GM10266 (cell line): ENCODE measurements at regions not wholly inside any gene's neighbourhood (a gene's known extent, or its start where the extent isn't known, plus 50 kb on each side); places are given as distances from the start of the nearest gene placed in this dataset.
"Not testable (repeated sequence)": the region's sequence is repeated elsewhere in the genome, so short reads cannot be mapped to it uniquely, and the experiment has no call there.

Experiments used
- DNase-seq: peaks from one replicate; pipeline ENCODE4 v3.0.0; 2012; ENCODE audit errors: extremely low spot score
- TF ChIP-seq, protein P1 (sequence below): IDR thresholded peaks from 2 replicates; pipeline ENCODE4 v1.5.1; 2012; ENCODE audit warnings: mild to moderate bottlenecking, low read depth; ENCODE audit not compliant: control insufficient read depth, insufficient read depth; ENCODE audit errors: missing control alignments

DNA sequence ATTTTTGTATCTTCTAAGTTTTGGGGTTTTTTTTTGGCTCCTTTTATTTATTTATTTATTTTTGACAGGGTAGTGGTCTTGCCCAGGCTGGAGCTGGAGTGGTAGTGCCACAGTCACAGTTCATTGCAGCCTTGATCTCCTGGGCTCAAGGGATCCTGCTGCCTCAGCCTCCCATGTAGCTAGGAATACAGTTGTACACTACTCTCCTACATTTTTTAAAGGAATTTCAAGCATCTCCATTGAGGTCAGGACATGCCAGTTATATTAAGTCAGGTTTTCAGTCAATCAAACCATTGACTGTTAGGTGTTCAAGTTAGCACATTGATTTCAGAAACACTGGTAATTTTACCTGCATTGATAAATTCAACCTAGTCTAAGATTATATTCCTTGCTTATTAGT, 480.5 kb upstream of the SPRY2 start:
- TF ChIP-seq, protein P1, sequence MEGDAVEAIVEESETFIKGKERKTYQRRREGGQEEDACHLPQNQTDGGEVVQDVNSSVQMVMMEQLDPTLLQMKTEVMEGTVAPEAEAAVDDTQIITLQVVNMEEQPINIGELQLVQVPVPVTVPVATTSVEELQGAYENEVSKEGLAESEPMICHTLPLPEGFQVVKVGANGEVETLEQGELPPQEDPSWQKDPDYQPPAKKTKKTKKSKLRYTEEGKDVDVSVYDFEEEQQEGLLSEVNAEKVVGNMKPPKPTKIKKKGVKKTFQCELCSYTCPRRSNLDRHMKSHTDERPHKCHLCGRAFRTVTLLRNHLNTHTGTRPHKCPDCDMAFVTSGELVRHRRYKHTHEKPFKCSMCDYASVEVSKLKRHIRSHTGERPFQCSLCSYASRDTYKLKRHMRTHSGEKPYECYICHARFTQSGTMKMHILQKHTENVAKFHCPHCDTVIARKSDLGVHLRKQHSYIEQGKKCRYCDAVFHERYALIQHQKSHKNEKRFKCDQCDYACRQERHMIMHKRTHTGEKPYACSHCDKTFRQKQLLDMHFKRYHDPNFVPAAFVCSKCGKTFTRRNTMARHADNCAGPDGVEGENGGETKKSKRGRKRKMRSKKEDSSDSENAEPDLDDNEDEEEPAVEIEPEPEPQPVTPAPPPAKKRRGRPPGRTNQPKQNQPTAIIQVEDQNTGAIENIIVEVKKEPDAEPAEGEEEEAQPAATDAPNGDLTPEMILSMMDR, result no peak
- DNase-seq, result no peak

DNA sequence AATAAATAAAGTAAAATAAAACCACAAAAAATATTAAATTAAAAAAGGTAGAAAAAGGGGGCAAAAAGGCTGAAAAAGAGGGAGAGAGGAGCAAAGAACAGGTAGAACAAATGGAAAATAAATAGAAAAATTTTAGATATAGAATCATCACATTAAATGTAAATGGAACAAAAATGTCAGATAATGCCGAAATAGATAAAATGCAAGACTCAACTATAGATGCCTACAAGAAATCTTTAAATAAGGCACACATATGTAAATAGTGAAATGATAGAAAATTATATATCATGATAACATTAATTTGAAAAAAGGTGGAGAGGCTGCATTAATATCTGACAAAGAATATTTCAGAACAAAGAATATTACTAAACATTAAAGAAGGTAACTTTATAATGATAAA, 477.1 kb upstream of the SPRY2 start:
- DNase-seq, result no peak
- TF ChIP-seq, protein P1, result no peak

DNA sequence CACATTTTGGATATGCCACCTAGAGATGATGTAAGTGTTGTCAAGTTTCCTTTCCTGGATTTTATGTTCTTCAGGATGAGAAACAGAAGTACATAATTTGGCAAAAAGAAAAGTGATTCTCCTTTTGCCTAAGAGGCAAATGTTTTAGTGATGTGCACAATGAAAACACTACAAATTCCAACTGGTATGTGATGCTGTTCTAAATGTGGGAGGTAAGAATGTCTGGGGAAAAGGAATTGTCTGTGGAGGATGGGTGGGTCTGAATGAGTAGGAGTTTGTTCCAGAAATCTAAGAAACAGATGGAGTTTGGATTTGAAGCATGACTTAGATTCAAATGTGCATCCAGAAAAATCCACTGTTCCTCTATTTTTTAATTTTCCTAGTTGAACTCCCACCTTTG, 473.6 kb upstream of the SPRY2 start:
- no peak for DNase-seq
- TF ChIP-seq, protein P1, result no peak

DNA sequence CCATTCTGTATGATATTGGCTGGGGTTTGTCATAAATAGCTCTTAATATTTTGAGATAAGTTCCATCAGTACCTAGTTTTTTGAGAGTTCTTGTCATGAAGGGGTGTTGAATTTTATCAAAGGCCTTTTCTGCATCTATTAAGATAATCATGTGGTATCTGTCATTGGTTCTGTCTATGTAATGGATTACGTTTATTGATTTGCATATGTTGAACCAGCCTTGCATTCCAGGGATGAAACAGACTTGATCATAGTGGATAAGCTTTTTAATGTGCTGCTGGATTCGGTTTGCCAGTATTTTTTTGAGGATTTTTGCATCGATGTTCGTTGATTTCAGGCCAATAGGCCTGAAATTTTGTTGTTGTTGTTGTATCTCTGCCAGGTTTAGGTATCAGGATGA, 469.4 kb upstream of the SPRY2 start:
- not testable (repeated sequence) for DNase-seq

DNA sequence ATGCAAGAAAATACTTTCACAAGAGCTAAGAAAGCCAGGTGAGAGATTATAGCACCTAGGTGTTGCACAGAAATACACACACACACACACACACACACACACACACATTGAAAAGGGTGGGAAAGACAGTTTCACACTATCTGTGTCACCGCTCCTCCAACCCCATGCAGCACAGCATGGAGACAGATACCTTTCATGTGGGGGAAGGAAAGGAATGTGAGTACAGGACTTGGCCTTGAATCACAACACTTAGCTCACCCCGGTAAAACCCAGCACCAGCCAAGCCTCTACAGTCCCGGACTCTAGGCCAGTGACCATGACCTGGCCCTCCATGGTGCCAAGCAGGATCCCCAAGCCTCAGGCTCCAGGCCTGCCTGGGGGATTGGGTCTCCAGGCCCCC, 462.0 kb upstream of the SPRY2 start:
- no peak for DNase-seq
- TF ChIP-seq, protein P1, result no peak

DNA sequence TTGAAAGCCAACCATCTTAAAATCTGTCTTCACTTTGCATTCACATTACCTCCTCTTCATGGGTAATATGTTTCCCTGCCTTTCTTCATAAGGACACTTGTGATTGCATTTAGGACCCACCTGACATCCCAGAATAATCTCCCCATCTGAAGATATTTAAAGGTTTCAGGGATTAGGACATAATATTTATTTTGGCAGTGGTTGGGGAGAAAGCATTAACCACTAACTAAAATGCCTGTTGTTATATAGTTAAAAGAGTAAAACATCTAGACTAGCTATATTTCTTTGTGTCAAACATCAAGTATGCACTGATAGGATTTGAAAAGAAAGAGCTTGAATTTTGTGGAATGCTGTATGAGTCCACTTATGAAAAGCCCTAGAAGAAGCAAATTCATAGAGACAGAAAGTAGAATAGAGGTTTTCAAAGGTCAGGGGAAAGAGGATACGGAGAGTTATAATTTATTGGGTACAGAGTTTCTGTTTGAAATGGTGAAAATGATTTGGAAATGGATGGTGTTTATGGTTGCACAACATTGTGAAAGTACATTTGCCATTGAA, 457.7 kb upstream of the SPRY2 start:
- no peak for DNase-seq
- TF ChIP-seq, protein P1, result no peak

DNA sequence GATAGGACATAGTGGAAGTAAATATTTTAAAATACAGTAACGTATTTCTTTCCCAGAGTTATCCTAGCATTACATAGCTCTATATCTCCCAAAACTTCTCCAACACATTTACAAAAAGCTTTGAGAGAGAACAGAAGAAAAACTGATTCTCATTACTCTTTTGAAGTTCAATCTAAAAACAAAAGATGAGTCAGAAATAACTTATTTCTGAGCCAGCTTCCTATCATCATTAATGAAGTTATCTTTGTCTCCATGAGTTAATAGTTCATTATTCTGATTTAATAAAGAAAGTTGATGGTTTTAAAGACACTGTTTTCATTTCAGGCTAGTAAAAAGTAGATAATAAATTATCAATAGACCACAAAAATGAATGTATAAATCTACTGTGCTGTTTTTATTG, 446.7 kb upstream of the SPRY2 start:
- TF ChIP-seq, protein P1, result no peak
- DNase-seq, result no peak

DNA sequence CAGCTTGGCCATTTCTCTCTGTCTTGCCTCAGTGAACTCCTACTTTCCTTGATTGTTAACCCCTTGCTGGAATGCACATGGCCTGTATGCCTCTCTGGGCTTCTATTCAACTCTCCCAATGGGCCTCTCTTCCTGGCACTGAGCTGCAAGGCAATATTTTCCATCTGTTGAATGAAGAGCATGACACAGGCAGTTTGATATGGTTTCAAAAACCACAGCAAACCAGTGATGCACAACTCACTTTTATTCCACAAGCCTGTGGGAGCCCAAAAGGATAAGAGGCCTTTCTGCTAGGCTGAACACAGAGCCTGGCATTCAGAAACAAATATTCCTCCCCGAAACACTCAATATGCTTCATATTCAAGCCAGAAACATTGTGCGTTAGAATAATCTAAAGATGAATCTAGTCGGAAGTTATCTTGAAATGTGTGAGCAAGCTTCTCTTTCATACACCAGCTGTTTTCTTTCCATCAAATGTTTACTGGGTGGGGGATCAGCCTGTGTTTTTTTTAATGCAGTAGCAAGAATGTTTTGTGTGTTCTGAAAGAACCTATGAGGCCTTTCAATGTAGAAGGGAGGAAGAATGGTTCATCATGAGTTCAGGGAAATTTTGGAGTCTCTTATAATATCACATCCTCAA, 443.1 kb upstream of the SPRY2 start:
- TF ChIP-seq, protein P1, result no peak
- no peak for DNase-seq
